B cell (primary cell): ENCODE measurements at regions not wholly inside any gene's neighbourhood (a gene's known extent, or its start where the extent isn't known, plus 50 kb on each side); places are given as distances from the start of the nearest gene placed in this dataset.

Experiments
- EZH2 ChIP-seq: IDR thresholded peaks from 2 replicates; pipeline ENCODE4 v1.6.1; 2012; ENCODE audit warnings: borderline replicate concordance, low read depth, mild to moderate bottlenecking, moderate library complexity, low read length; ENCODE audit not compliant: insufficient read depth, poor library complexity, severe bottlenecking
- TF ChIP-seq, protein P1 (sequence below): fragments of 200-600 bp; IDR thresholded peaks from one replicate; pipeline ENCODE4 v1.8.0; 2022; ENCODE audit warnings: antibody characterized with exemption, mild to moderate bottlenecking

DNA sequence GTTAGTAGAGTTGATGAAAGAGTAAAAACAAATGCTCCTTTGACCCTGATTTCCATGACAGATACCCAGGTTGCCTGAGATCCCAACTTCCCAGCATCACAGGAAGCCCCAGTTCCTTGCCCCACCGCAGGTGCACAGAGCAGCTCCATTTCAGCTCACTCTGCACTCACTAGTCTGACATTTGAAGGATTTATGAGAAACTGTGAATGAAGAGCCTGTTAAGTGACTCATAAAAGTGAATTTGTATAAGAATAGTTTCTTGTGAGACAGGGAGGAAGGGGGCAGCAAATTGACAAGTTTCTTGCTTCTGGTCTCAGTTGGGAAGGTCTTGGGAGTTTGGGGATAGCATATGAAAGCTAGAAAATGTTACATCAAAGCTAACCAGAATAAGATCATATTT is 248.7 kb upstream of the ATP5MC3 start:
- TF ChIP-seq, protein P1, sequence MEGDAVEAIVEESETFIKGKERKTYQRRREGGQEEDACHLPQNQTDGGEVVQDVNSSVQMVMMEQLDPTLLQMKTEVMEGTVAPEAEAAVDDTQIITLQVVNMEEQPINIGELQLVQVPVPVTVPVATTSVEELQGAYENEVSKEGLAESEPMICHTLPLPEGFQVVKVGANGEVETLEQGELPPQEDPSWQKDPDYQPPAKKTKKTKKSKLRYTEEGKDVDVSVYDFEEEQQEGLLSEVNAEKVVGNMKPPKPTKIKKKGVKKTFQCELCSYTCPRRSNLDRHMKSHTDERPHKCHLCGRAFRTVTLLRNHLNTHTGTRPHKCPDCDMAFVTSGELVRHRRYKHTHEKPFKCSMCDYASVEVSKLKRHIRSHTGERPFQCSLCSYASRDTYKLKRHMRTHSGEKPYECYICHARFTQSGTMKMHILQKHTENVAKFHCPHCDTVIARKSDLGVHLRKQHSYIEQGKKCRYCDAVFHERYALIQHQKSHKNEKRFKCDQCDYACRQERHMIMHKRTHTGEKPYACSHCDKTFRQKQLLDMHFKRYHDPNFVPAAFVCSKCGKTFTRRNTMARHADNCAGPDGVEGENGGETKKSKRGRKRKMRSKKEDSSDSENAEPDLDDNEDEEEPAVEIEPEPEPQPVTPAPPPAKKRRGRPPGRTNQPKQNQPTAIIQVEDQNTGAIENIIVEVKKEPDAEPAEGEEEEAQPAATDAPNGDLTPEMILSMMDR, result no peak
- TF ChIP-seq EZH2, result no peak
